ENCODE measurements at regions not wholly inside any gene's neighbourhood (a gene's known extent, or its start where the extent isn't known, plus 50 kb on each side); places are given as distances from the start of the nearest gene placed in this dataset.

- Histone ChIP-seq H3K4me2 (ENCODE audit: insufficient read depth, low read length) (no peak overlapping the region), H2AFZ (ENCODE audit: low read depth, low read length) (no peak overlapping the region), H3K36me3 (ENCODE audit: control insufficient read depth, insufficient read depth, low read length) (no peaks in the 10 kb centered on the region), H3K27me3 (ENCODE audit: control insufficient read depth in 2 of 2, insufficient read depth in 2 of 2, low read length in 2 of 2) (no peaks in the 10 kb centered on the region; a peak in 1 of 5 replicates), H3K9ac (ENCODE audit: insufficient read depth in 1 of 2, low read depth in 2 of 2, low read length in 2 of 2) (no peak overlapping the region), H3K27ac (ENCODE audit: extremely low read depth, low read depth, low read length) (no peak overlapping the region), H3K9me1 (ENCODE audit: control insufficient read depth, insufficient read depth, low read length) (no peaks in the 10 kb centered on the region), H3K4me1 (replicated peaks in 1 of 2; ENCODE audit: control insufficient read depth in 2 of 2, insufficient read depth in 2 of 2, low read length in 2 of 2) (no peaks in the 10 kb centered on the region), H4K20me1 (replicated peaks; ENCODE audit: control insufficient read depth, insufficient read depth, low read length) (no peaks in the 10 kb centered on the region), H3K4me3 (no peak overlapping the region), H3K79me2 (ENCODE audit: control insufficient read depth, insufficient read depth, low read length) (no peaks in the 10 kb centered on the region), H3K9me3 (replicated peaks; ENCODE audit: control insufficient read depth, insufficient read depth, low read depth, low read length) (no peaks in the 10 kb centered on the region)
- ChIA-PET CTCF (ENCODE audit: low intra/inter-chr PET ratio) (no interaction called here), POLR2A (interaction anchor here (0.7 kb wide), 1 partner anchor 16 kb away, joined by 3 read pairs; no protein-coding TSS in a partner anchor)
- BruUV-seq (replicated peaks), result no TSS peak
- no peak for DNase-seq (ENCODE audit: extremely low read depth in 1 of 4, low spot score in 3 of 4)
- in situ Hi-C loops (cut with MboI) (no loop called here), intact Hi-C loops (cut with micrococcal nuclease) (no loop called here)
- 0% methylated on average over 6 of the region's 6 CpGs for WGBS (ENCODE audit: insufficient coverage, low coverage, missing lambda C conversion rate)
- TF ChIP-seq RCOR1 (IDR thresholded peaks at IDR 0.05; ENCODE audit: borderline replicate concordance in 1 of 2, low read depth in 2 of 2, low read length in 2 of 2), result no peak
- no peak for TF ChIP-seq ZNF655 (CRISPR knock-in tag; IDR thresholded peaks at IDR 0.05)
- TF ChIP-seq KDM2B (CRISPR knock-in tag; IDR thresholded peaks at IDR 0.05), result no peak
- no peak for ATAC-seq
- no peak for FAIRE-seq
These were observed 77.7 kb upstream of the LRRC55 start for GRCh38 chr11:57103899-57104605.

GRCh38 chr11:57109331-57109730, 72.4 kb upstream of the LRRC55 start:
- POLR2A ChIA-PET, result interaction anchor here (0.7 kb wide), 1 partner anchor 874 kb away, joined by 3 read pairs; no protein-coding TSS in a partner anchor
- DNase-seq (ENCODE audit: extremely low read depth in 1 of 4, low spot score in 3 of 4) (no peak), ATAC-seq (no peak), FAIRE-seq (no peak)
- Histone ChIP-seq H3K27me3 (ENCODE audit: control insufficient read depth in 2 of 2, insufficient read depth in 2 of 2, low read length in 2 of 2) (no peaks in the 10 kb centered on the region), H3K79me2 (ENCODE audit: control insufficient read depth, insufficient read depth, low read length) (no peaks in the 10 kb centered on the region), H4K20me1 (replicated peaks; ENCODE audit: control insufficient read depth, insufficient read depth, low read length) (no peaks in the 10 kb centered on the region), H2AFZ (ENCODE audit: low read depth, low read length) (no peak overlapping the region), H3K4me3 (no peak overlapping the region), H3K4me2 (ENCODE audit: insufficient read depth, low read length) (no peak overlapping the region), H3K4me1 (replicated peaks in 1 of 2; ENCODE audit: control insufficient read depth in 2 of 2, insufficient read depth in 2 of 2, low read length in 2 of 2) (no peaks in the 10 kb centered on the region), H3K9me3 (replicated peaks; ENCODE audit: control insufficient read depth, insufficient read depth, low read depth, low read length) (no peaks in the 10 kb centered on the region), H3K9ac (ENCODE audit: insufficient read depth in 1 of 2, low read depth in 2 of 2, low read length in 2 of 2) (no peak overlapping the region), H3K27ac (ENCODE audit: extremely low read depth, low read depth, low read length) (no peak overlapping the region), H3K9me1 (ENCODE audit: control insufficient read depth, insufficient read depth, low read length) (no peaks in the 10 kb centered on the region), H3K36me3 (ENCODE audit: control insufficient read depth, insufficient read depth, low read length) (no peaks in the 10 kb centered on the region)
- no TSS peak for BruUV-seq (replicated peaks)
- intact Hi-C loops (cut with micrococcal nuclease) (no loop called here), in situ Hi-C loops (cut with MboI) (no loop called here)
- CTCF ChIA-PET (ENCODE audit: low intra/inter-chr PET ratio), result no interaction called here
- TF ChIP-seq PTBP1 (IDR thresholded peaks at IDR 0.05; ENCODE audit: low read depth, low read length) (no peak), TAL1 (IDR thresholded peaks at IDR 0.05) (no peak), ZNF431 (CRISPR knock-in tag; IDR thresholded peaks at IDR 0.05) (no peak), POLR2A (conservative IDR thresholded peaks at IDR 0.05) (no peak), RAD51 (IDR thresholded peaks at IDR 0.05; ENCODE audit: borderline replicate concordance, low read depth) (no peak), ZNF780A (CRISPR knock-in tag; IDR thresholded peaks at IDR 0.05) (no peak)
- 4% methylated on average over 3 of the region's 3 CpGs for WGBS (ENCODE audit: insufficient coverage, low coverage, missing lambda C conversion rate)
